Ovary (tissue), 3 donors: ENCODE measurements at regions not wholly inside any gene's neighbourhood (a gene's known extent, or its start where the extent isn't known, plus 50 kb on each side); places are given as distances from the start of the nearest gene placed in this dataset.

ENCODE experiments used
- CTCF ChIP-seq, 3 donors: fragments of 450-650 bp in 2 of 3; fragments of 200-600 bp in 1 of 3; IDR thresholded peaks; one replicate each; pipeline versions ENCODE4 v1.5.1 to v1.8.0; 2016 to 2022; ENCODE audit warnings: antibody characterized with exemption in 3 of 3, mild to moderate bottlenecking in 1 of 3
- POLR2A ChIP-seq: fragments of 450-650 bp; IDR thresholded peaks from one replicate; pipeline ENCODE4 v1.6.1; 2017; ENCODE audit warnings: antibody characterized with exemption, mild to moderate bottlenecking, moderate library complexity
- donor health status: DM: no; HTN: no; CAD: no.

DNA sequence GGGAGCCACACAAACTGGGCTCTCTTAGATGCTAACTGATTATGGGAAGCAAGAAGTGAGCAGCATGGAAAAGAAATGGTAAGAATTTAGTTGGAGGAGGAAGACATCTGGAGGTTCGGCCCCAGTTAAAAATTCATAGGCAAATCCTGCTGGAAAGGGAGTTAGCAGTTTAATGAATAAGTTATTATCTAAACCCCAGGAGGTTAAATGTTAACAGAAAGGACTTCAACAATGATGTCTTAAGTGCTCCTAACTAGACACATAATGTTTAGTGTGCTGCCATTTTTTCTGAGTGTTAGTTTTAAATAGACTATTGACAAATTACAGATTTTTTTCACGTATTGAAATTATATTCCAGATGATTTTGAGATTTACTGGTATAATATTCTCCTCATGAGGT is 1265.3 kb upstream of the ADGRL2 start:
- TF ChIP-seq POLR2A (no peak), CTCF (IDR thresholded peaks at IDR 0.05) (no peak)
